Activated T-cell treated with anti-CD3 and anti-CD28 coated beads, Interleukin-2, amount 50 U/mL, for 48 hours (primary cell): ENCODE measurements at regions not wholly inside any gene's neighbourhood (a gene's known extent, or its start where the extent isn't known, plus 50 kb on each side); places are given as distances from the start of the nearest gene placed in this dataset.

ENCODE experiments used
- DNase-seq, 2 experiments: peaks; one replicate each; pipeline ENCODE4 v3.0.0-alpha.2; 2020

- no peak for DNase-seq
Observed at GRCh38 chr2:13546131-13546530, 829.4 kb downstream of the TRIB2 start.

DNA sequence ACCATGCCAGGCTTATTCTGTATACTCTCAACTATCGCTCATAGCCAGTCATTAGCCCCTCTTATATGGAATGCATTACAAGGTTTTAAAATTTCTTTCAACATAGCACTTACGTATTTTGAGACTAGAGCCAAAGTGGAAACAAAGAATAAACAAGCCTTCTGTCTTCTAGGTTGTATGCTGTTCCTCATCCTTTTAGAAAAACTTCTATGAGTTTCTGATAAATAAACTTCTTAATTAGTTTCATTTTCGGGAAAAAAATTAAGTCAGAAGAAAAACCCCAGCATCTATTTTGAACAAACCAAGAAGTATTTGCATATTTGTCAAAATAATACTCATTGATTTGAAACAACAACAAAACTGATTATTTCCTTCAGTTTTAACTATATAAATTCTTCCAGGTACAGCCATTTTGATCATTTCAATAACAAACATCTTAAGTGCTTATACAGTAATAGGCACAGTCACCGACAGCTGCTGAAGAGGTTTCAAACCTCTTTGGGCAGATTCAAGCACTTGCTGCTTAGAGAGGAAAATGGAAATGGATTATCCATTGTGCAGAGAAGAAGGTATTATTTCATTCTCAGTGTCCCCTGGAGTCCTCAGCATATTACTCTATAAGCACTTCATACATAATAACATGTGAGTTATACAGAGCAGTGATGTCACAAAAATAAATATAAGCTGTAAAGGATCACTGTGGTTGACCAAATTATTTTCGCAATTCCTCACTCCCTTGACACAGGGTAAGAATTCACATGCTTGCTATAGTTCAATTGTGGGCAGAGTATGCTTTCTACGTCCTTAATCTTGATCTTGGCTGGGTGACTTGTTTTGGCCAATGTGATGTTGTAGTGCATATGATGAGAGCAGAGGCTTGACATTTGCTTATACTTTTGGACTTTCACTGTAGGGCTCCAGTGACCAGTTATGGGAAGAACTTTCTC, 833.8 kb downstream of the TRIB2 start:
- no peak for DNase-seq

DNA sequence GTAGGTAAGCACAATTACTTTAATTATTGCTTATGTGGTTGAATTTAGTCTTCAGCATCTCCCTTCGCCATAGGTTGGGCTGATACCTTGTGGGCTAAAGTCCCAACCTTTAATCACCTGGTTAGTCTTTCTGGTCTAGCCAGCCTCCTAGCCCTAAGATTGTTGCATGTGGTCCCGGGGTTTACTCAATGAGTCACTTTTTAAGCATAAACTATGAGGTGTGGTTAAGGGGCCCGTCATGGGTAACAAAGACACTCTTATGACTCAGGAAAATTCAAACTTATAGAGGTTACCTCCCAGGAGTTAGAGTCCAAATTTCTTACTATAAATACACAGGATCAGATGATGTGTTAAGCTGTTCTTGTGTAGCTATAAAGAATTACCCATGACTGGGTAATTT, 841.6 kb downstream of the TRIB2 start:
- no peak for DNase-seq

- no peak for DNase-seq
Observed at GRCh38 chr2:13560322-13560721, 843.6 kb downstream of the TRIB2 start.

DNA sequence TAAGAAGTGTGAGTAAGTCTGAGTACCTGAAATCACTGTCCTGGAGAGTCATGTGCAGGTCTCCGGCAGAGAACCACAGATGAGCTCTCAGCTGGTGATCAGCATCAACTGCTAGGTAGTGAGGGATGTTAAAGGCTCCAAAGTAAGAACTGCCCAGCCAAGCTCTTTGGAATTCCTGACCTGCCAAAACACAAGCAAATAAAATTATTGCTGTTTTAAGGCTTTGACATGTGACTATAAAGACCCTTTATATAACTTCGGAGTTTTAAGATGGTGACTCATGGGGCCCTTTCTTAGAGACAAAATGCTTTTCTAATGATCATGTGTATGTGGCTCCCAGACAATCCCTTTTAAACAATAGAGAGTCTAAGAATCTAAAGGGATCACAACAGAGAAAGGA, 855.7 kb downstream of the TRIB2 start:
- DNase-seq, result no peak

- no peak for DNase-seq
Observed at GRCh38 chr2:13574831-13575230, 858.1 kb downstream of the TRIB2 start.

DNA sequence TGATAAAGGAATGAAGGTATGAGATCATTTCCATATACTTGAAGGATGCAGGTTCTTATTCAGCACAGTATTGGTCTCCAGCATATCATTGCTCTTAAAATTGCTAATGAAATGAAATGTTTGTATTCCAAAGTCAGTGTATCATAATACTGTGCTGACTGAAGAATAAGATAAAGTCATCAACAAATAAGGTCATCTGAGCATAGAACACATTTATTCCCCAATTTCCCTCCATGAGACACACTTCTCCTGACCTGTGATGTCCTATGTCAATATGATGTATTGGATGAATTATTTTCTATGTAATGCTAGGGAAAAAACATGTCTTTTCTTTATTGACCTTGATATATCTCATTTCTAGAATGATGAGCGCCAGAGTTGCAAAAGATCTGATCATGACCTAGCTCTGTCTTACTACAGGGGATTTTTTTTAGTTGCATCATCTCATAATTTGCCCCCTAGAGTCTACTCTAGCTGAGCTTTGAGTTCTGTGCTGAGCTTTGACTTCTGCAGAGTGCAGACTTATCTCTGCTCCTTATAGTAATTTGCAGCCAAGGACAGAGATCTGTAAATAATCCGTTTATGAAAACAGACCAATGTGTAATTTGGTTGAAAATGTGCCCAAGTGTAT, 859.8 kb downstream of the TRIB2 start:
- DNase-seq, result no peak

DNA sequence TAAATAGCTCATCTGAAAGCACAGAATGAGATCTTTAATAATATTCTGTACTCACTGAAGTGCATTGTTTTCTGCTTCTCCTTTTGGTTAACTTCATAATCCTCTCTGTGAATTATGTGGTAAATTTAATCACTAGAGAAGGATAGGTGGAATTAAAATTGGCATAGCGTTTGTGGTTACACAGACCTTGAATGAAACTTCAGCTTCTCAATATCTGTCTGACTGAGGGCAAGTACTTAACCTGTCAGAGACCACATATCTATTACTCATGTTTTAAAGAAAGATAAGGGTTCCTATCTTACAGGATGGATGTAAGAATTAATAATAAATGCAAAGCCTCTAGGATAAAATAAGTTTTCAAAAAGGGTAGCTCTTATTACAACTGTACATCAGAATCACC, 861.8 kb downstream of the TRIB2 start:
- no peak for DNase-seq

- DNase-seq, result no peak
Observed at GRCh38 chr2:13581471-13581870, 864.7 kb downstream of the TRIB2 start.

DNA sequence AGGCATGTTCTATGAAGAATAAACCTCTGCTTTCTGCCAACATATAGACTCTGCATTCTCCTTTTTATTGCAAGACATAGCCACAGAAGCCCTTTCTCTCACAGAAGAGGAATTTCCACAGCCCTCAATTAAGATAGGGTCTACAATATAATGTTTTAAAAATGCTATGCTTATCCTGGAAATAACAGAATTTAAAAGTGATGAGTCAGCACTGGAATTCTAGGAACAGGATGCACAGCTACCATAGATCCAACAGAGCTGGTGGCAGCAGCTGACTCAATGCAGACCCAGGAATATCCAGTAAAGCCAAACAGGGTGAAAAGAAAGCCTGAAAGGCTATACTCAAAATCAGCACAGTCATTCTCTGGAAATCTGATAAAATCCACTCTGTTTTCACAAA, 866.9 kb downstream of the TRIB2 start:
- DNase-seq, result no peak

GRCh38 chr2:13584020-13584419, 867.3 kb downstream of the TRIB2 start:
- no peak for DNase-seq

DNA sequence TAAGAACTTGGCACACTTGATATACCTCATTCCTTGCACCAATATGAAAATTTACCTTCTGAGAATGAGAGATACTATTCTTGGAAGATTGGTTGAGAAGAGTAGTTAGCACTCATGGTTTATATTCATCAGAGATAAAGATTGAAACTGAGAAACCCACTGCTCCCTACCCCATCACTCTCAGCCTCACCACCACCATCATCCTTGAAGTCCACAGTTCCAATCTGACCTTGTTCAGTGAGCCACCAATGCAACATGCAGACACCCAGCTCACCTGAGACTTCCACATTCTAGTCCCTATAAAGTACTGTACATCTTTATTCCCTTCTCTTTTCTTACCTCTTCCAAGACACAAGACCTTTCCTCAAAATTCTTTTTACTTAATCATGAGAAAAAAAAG, 869.0 kb downstream of the TRIB2 start:
- DNase-seq, result no peak

- DNase-seq, result no peak
Observed at GRCh38 chr2:13596233-13596632, 879.5 kb downstream of the TRIB2 start.

DNA sequence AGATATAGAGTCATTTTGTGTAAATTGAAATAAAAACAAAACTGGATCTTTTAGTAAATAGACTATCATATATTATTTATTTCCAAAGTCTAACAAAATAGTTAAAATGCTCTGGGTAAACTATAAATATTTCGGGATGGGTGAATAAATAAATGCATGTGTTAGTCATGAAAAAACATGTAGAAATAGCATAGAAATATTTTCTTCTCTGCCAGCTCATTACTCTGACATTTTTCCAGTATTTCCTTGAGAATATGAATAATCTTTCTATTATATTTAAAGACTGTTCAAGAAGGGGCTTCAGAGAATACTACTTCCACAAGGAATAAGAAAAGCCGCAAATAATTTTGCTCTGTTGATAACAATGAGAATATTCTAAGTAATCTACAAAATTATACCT, 880.4 kb downstream of the TRIB2 start:
- DNase-seq, result no peak

GRCh38 chr2:13601506-13601905, 884.8 kb downstream of the TRIB2 start:
- no peak for DNase-seq

GRCh38 chr2:13604951-13605661, 888.4 kb downstream of the TRIB2 start:
- no peak for DNase-seq

GRCh38 chr2:13607139-13607538, 890.4 kb downstream of the TRIB2 start:
- DNase-seq, result no peak

DNA sequence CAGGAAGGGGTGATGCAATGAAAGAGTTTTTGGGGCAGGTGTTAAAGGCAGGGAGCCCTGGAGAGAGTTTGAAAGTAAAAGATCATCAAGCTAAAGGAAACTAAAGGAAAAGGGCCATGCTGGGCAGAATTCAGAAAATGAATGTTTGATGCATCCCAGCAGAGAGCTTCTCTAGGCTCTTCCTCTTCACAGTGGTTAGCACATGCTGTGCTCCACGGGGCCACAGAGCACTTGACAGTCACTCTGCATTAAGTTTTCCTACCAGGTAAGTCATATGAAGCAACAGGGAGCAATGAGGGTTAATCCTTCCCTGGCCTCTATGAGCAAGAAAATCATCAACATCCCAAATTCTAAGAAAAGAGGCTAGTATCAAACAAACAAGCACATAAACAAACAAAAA, 895.2 kb downstream of the TRIB2 start:
- no peak for DNase-seq

GRCh38 chr2:13616059-13616458, 899.3 kb downstream of the TRIB2 start:
- DNase-seq, result no peak

DNA sequence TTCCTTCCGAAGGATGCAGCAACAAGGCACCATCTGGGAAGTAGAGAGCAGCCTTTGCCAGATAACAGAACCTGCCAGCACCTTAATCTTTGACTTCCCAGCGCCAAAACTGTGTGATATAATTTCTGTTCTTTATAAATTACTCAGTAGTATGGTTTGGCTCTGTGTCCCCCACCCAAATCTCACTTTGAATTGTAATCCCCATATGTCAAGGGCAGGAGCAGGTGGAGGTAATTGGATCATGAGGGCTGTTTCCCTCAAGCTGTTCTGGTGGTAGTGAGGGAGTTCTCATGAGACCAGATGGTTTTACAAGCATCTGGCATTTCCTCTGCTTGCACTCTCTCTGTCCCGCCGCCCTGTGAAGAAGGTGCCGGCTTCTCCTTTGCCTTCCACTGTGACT, 899.9 kb downstream of the TRIB2 start:
- no peak for DNase-seq

GRCh38 chr2:13628122-13628521, 911.4 kb downstream of the TRIB2 start:
- no peak for DNase-seq

DNA sequence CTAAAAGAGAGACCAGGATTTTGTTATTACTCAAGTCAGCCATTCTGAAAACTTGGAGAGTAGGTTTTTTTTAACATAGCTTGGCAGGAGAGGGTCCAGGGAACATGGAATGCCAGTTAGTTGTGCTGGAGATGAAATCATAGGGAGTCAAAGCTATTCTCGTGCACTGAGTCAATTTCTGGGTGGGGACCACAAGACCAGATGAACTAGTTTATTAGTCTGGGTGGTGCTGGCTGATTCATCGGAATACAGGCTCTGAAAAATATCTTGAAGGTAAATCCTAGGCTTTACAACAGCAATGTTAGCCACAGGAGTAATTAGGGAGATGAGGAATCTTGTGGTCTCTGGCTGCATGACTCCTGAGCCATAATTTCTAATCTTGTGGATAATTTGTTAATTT, 921.4 kb downstream of the TRIB2 start:
- DNase-seq, result no peak

DNA sequence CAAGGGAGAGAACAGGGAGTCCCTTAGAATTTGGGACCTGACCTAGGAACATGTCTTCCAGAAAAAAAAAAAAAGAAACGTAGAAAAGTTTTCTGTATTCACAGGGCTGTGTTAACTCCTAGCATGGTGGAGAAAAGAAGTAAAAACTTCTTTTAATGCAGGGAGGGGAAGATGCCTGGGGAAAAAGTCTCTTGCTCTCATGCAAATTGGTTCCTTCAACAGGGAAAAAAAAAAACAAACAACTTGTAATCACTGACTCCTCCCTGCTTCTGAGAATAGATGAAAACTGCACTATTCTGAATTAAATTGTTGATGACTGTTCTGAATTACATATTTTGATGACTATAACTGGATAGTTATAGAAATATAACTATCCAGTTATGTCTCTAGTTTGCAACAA, 933.2 kb downstream of the TRIB2 start:
- DNase-seq, result no peak
